ENCODE measurements at regions not wholly inside any gene's neighbourhood (a gene's known extent, or its start where the extent isn't known, plus 50 kb on each side); places are given as distances from the start of the nearest gene placed in this dataset.

DNA sequence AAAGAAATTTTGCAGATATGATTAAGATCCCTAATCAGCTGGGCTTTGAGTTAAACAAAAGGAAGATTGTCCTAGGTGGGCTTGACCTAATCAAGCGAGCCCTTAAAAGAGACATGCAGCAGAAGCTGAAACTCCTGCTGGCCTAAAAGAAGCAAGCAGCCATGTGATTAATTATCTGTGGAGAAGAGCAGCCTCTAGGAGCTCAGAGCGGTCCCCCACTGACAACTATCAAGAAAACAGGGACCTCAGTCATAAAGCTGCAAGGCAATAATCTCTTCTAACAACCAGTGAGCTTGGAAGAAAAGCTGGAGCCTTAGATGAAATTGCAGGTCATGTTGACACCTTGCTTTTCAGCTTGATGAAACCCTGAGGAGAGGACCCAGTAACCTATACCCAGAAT lies 288.9 kb upstream of the CLEC14A start:
- TF ChIP-seq SP2 (CRISPR knock-in tag; IDR thresholded peaks at IDR 0.05): no peak
- TF ChIP-seq ZNF562 (CRISPR knock-in tag; IDR thresholded peaks at IDR 0.05; ENCODE audit: borderline replicate concordance): no peak
- TF ChIP-seq POLR2AphosphoS5 (IDR thresholded peaks at IDR 0.05; ENCODE audit: low read depth, low read length): no peak
- TF ChIP-seq, protein P1, sequence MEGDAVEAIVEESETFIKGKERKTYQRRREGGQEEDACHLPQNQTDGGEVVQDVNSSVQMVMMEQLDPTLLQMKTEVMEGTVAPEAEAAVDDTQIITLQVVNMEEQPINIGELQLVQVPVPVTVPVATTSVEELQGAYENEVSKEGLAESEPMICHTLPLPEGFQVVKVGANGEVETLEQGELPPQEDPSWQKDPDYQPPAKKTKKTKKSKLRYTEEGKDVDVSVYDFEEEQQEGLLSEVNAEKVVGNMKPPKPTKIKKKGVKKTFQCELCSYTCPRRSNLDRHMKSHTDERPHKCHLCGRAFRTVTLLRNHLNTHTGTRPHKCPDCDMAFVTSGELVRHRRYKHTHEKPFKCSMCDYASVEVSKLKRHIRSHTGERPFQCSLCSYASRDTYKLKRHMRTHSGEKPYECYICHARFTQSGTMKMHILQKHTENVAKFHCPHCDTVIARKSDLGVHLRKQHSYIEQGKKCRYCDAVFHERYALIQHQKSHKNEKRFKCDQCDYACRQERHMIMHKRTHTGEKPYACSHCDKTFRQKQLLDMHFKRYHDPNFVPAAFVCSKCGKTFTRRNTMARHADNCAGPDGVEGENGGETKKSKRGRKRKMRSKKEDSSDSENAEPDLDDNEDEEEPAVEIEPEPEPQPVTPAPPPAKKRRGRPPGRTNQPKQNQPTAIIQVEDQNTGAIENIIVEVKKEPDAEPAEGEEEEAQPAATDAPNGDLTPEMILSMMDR (CRISPR knock-in tag; IDR thresholded peaks at IDR 0.05): no peak
- TF ChIP-seq EZH2 (conservative IDR thresholded peaks at IDR 0.05; ENCODE audit: low read depth, low read length): no peak
- TF ChIP-seq POLR2G (IDR thresholded peaks at IDR 0.05; ENCODE audit: low read depth, low read length): no peak
- TF ChIP-seq NCOR1 (IDR thresholded peaks at IDR 0.05; ENCODE audit: borderline replicate concordance, low read length): no peak
- no peak for TF ChIP-seq TBX2 (CRISPR knock-in tag; IDR thresholded peaks at IDR 0.05; ENCODE audit: borderline replicate concordance)
- TF ChIP-seq, protein P2, sequence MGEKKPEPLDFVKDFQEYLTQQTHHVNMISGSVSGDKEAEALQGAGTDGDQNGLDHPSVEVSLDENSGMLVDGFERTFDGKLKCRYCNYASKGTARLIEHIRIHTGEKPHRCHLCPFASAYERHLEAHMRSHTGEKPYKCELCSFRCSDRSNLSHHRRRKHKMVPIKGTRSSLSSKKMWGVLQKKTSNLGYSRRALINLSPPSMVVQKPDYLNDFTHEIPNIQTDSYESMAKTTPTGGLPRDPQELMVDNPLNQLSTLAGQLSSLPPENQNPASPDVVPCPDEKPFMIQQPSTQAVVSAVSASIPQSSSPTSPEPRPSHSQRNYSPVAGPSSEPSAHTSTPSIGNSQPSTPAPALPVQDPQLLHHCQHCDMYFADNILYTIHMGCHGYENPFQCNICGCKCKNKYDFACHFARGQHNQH (CRISPR knock-in tag; IDR thresholded peaks at IDR 0.05): no peak
- no peak for TF ChIP-seq HOXA5 (CRISPR knock-in tag; IDR thresholded peaks at IDR 0.05)
- no peak for TF ChIP-seq TAF1 (CRISPR knock-in tag; IDR thresholded peaks at IDR 0.05)
- TF ChIP-seq CENPT (CRISPR knock-in tag; IDR thresholded peaks at IDR 0.05; ENCODE audit: low read depth): no peak

Data from HepG2 (cell line).